ENCODE measurements at regions not wholly inside any gene's neighbourhood (a gene's known extent, or its start where the extent isn't known, plus 50 kb on each side); places are given as distances from the start of the nearest gene placed in this dataset.

GRCh38 chr12:94754653-94755052, 104.3 kb upstream of the TMCC3 start:
- Histone ChIP-seq H3K4me1 (ENCODE audit: insufficient read depth, low read length) (no peaks in the 10 kb centered on the region), H3K9ac (ENCODE audit: low read depth, low read length) (no peak overlapping the region), H3K9me3 (ENCODE audit: control insufficient read depth, insufficient read depth, low read length) (no peaks in the 10 kb centered on the region), H3K36me3 (ENCODE audit: insufficient read depth, low read length) (no peaks in the 10 kb centered on the region)

- H3K36me3 ChIP-seq (ENCODE audit: insufficient read depth, low read length): no peaks in the 10 kb centered on the region
- no peaks in the 10 kb centered on the region for H3K9me3 ChIP-seq (ENCODE audit: control insufficient read depth, insufficient read depth, low read length)
- no peaks in the 10 kb centered on the region for H3K4me1 ChIP-seq (ENCODE audit: insufficient read depth, low read length)
- H3K9ac ChIP-seq (ENCODE audit: low read depth, low read length): no peak overlapping the region
Observed at GRCh38 chr12:94753036-94753679, 102.8 kb upstream of the TMCC3 start.

- Histone ChIP-seq H3K36me3 (ENCODE audit: insufficient read depth, low read length) (no peaks in the 10 kb centered on the region), H3K4me1 (ENCODE audit: insufficient read depth, low read length) (no peaks in the 10 kb centered on the region), H3K9ac (ENCODE audit: low read depth, low read length) (no peak overlapping the region), H3K9me3 (ENCODE audit: control insufficient read depth, insufficient read depth, low read length) (no peaks in the 10 kb centered on the region)
Observed at GRCh38 chr12:94750864-94751263, 100.5 kb upstream of the TMCC3 start.

- no peaks in the 10 kb centered on the region for H3K36me3 ChIP-seq (ENCODE audit: insufficient read depth, low read length)
- H3K9me3 ChIP-seq (ENCODE audit: control insufficient read depth, insufficient read depth, low read length): no peaks in the 10 kb centered on the region
- no peaks in the 10 kb centered on the region for H3K4me1 ChIP-seq (ENCODE audit: insufficient read depth, low read length)
- H3K9ac ChIP-seq (ENCODE audit: low read depth, low read length): no peak overlapping the region
Observed at GRCh38 chr12:94749890-94750289, 99.5 kb upstream of the TMCC3 start.

GRCh38 chr12:94749455-94749854, 99.1 kb upstream of the TMCC3 start:
- Histone ChIP-seq H3K9me3 (ENCODE audit: control insufficient read depth, insufficient read depth, low read length) (no peaks in the 10 kb centered on the region), H3K4me1 (ENCODE audit: insufficient read depth, low read length) (no peaks in the 10 kb centered on the region), H3K9ac (ENCODE audit: low read depth, low read length) (no peak overlapping the region), H3K36me3 (ENCODE audit: insufficient read depth, low read length) (no peaks in the 10 kb centered on the region)

GRCh38 chr12:94748726-94749421, 98.5 kb upstream of the TMCC3 start:
- Histone ChIP-seq H3K9ac (ENCODE audit: low read depth, low read length) (no peak overlapping the region), H3K4me1 (ENCODE audit: insufficient read depth, low read length) (no peaks in the 10 kb centered on the region), H3K36me3 (ENCODE audit: insufficient read depth, low read length) (no peaks in the 10 kb centered on the region), H3K9me3 (ENCODE audit: control insufficient read depth, insufficient read depth, low read length) (no peaks in the 10 kb centered on the region)

GRCh38 chr12:94745562-94745961, 95.2 kb upstream of the TMCC3 start:
- Histone ChIP-seq H3K4me1 (ENCODE audit: insufficient read depth, low read length) (peaks cover 15% of the 10 kb centered on the region), H3K9ac (ENCODE audit: low read depth, low read length) (no peak overlapping the region), H3K36me3 (ENCODE audit: insufficient read depth, low read length) (no peaks in the 10 kb centered on the region), H3K9me3 (ENCODE audit: control insufficient read depth, insufficient read depth, low read length) (no peaks in the 10 kb centered on the region)

- peaks cover 15% of the 10 kb centered on the region for H3K4me1 ChIP-seq (ENCODE audit: insufficient read depth, low read length)
- no peaks in the 10 kb centered on the region for H3K9me3 ChIP-seq (ENCODE audit: control insufficient read depth, insufficient read depth, low read length)
- H3K36me3 ChIP-seq (ENCODE audit: insufficient read depth, low read length): no peaks in the 10 kb centered on the region
- H3K9ac ChIP-seq (ENCODE audit: low read depth, low read length): no peak overlapping the region
Observed at GRCh38 chr12:94743174-94743573, 92.8 kb upstream of the TMCC3 start.

GRCh38 chr12:94740601-94741362, 90.4 kb upstream of the TMCC3 start:
- no peaks in the 10 kb centered on the region for H3K36me3 ChIP-seq (ENCODE audit: insufficient read depth, low read length)
- H3K4me1 ChIP-seq (ENCODE audit: insufficient read depth, low read length): peaks cover 15% of the 10 kb centered on the region
- no peaks in the 10 kb centered on the region for H3K9me3 ChIP-seq (ENCODE audit: control insufficient read depth, insufficient read depth, low read length)
- no peak overlapping the region for H3K9ac ChIP-seq (ENCODE audit: low read depth, low read length)

- Histone ChIP-seq H3K9me3 (ENCODE audit: control insufficient read depth, insufficient read depth, low read length) (no peaks in the 10 kb centered on the region), H3K9ac (ENCODE audit: low read depth, low read length) (no peak overlapping the region), H3K4me1 (ENCODE audit: insufficient read depth, low read length) (peaks cover 6% of the 10 kb centered on the region), H3K36me3 (ENCODE audit: insufficient read depth, low read length) (no peaks in the 10 kb centered on the region)
Observed at GRCh38 chr12:94736820-94737219, 86.5 kb upstream of the TMCC3 start.

GRCh38 chr12:94736004-94736403, 85.6 kb upstream of the TMCC3 start:
- H3K9ac ChIP-seq (ENCODE audit: low read depth, low read length): no peak overlapping the region
- no peaks in the 10 kb centered on the region for H3K36me3 ChIP-seq (ENCODE audit: insufficient read depth, low read length)
- no peaks in the 10 kb centered on the region for H3K9me3 ChIP-seq (ENCODE audit: control insufficient read depth, insufficient read depth, low read length)
- peaks cover 2% of the 10 kb centered on the region for H3K4me1 ChIP-seq (ENCODE audit: insufficient read depth, low read length)

GRCh38 chr12:94733727-94734126, 83.4 kb upstream of the TMCC3 start:
- H3K9ac ChIP-seq (ENCODE audit: low read depth, low read length): no peak overlapping the region
- no peaks in the 10 kb centered on the region for H3K36me3 ChIP-seq (ENCODE audit: insufficient read depth, low read length)
- H3K4me1 ChIP-seq (ENCODE audit: insufficient read depth, low read length): no peaks in the 10 kb centered on the region
- peaks cover 7% of the 10 kb centered on the region; the same call in 1 of the 2 replicates for H3K9me3 ChIP-seq (ENCODE audit: control insufficient read depth, insufficient read depth, low read length)

GRCh38 chr12:94732367-94732990, 82.1 kb upstream of the TMCC3 start:
- peaks cover 7% of the 10 kb centered on the region; the same call in 1 of the 2 replicates for H3K9me3 ChIP-seq (ENCODE audit: control insufficient read depth, insufficient read depth, low read length)
- no peak overlapping the region for H3K9ac ChIP-seq (ENCODE audit: low read depth, low read length)
- no peaks in the 10 kb centered on the region for H3K36me3 ChIP-seq (ENCODE audit: insufficient read depth, low read length)
- H3K4me1 ChIP-seq (ENCODE audit: insufficient read depth, low read length): no peaks in the 10 kb centered on the region

GRCh38 chr12:94731733-94732360, 81.5 kb upstream of the TMCC3 start:
- H3K36me3 ChIP-seq (ENCODE audit: insufficient read depth, low read length): no peaks in the 10 kb centered on the region
- H3K4me1 ChIP-seq (ENCODE audit: insufficient read depth, low read length): no peaks in the 10 kb centered on the region
- no peak overlapping the region for H3K9ac ChIP-seq (ENCODE audit: low read depth, low read length)
- peaks cover 7% of the 10 kb centered on the region; the same call in 1 of the 2 replicates for H3K9me3 ChIP-seq (ENCODE audit: control insufficient read depth, insufficient read depth, low read length)
